ENCODE measurements at regions not wholly inside any gene's neighbourhood (a gene's known extent, or its start where the extent isn't known, plus 50 kb on each side); places are given as distances from the start of the nearest gene placed in this dataset.

DNA sequence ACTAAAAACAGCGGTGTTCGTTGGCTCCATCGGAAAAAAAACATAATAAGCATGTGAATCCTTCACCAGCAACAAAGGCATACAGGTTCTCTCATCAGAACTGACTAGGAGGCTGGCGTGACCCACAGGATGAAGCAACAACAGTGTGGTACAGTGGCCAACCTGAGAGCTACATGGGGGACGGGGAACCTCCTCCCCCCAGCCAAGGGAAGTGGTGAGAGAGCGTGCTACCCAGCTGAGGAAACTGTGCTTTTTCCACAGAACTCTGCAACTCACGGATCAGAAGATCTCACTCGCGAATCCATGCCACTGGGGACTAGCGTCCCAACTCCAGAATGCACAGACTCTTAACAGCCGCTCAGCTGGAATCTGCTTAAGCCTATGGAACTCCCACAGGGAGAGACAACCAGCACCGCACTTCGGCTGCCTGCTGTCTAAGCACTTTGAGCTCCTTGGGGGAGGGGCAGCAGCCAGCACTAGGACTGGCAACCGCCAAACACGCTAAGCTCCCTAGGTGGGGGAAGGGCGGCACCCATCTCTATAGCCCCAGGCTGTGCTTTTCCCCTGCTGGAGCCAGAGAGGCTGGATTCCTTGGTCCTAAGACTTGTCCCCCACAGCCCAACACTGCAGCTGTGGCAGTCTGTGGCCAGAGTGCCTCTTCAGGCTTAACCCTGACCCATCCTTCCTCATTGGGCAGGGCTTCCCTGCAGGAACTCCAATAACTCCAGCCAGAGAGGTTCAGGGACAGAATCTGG, 538.3 kb upstream of the BTBD3 start:
- POLR2A ChIA-PET (ENCODE audit: unreplicated experiment), result no interaction called here
- Histone ChIP-seq H4K5ac (ENCODE audit: low read depth, low read length) (no peak overlapping the region), H3K79me1 (ENCODE audit: low read depth in 1 of 2, low read length in 2 of 2) (no peaks in the 10 kb centered on the region), H3K36me3 (ENCODE audit: control insufficient read depth, insufficient read depth, low read length) (no peaks in the 10 kb centered on the region), H2BK20ac (ENCODE audit: low read depth, low read length) (no peak overlapping the region), H4K20me1 (ENCODE audit: insufficient read depth, low read length) (no peaks in the 10 kb centered on the region), H2AK5ac (ENCODE audit: low read depth, low read length) (peak overlapping the region; percentile 1; the same call in 1 of the 2 replicates), H3K9me1 (ENCODE audit: insufficient read depth, low read length) (0 out of 2 replicates have a peak, but pooled peaks cover 4% of the 10 kb centered on the region), H3K4me3 (ENCODE audit: insufficient read depth, low read depth, low read length) (no peak overlapping the region), H3K9me3 (ENCODE audit: control insufficient read depth, insufficient read depth, low read length) (no peaks in the 10 kb centered on the region; the same call in 1 of the 2 replicates), H2BK15ac (ENCODE audit: low read depth, low read length) (no peak overlapping the region; the same call in 2 of the 3 replicates), H2AFZ (replicated peaks; ENCODE audit: low read length, poor library complexity) (no peak overlapping the region), H3K18ac (ENCODE audit: low read depth, low read length) (peak overlapping the region; percentile 44), H3K23ac (ENCODE audit: low read depth, low read length) (no peak overlapping the region), H4K8ac (ENCODE audit: low read depth in 2 of 2, low read length in 2 of 2) (no peak overlapping the region), H2BK5ac (ENCODE audit: low read depth, low read length, poor library complexity, severe bottlenecking) (no peak overlapping the region), H3K4me2 (ENCODE audit: low read depth, low read length) (no peak overlapping the region), H3K4me1 (ENCODE audit: control insufficient read depth, insufficient read depth, low read length) (peaks cover 13% of the 10 kb centered on the region), H3K27me3 (ENCODE audit: control insufficient read depth, insufficient read depth, low read length) (no peaks in the 10 kb centered on the region), H3K9ac (ENCODE audit: low read depth, low read length) (no peak overlapping the region), H2BK120ac (ENCODE audit: low read depth, low read length) (no peak overlapping the region), H3K56ac (ENCODE audit: extremely low read depth, insufficient read depth, low read length) (no peak overlapping the region), H4K91ac (ENCODE audit: insufficient read depth, low read depth, low read length) (no peak overlapping the region; the same call in 1 of the 2 replicates), H3K4ac (ENCODE audit: low read depth, low read length) (no peak overlapping the region), H2AK9ac (replicated peaks; ENCODE audit: low read depth, low read length, poor library complexity) (no peak overlapping the region), H3K14ac (replicated peaks; ENCODE audit: low read depth, low read length) (no peak overlapping the region), H3K27ac (ENCODE audit: insufficient read depth, low read length) (no peak overlapping the region)
- BruUV-seq (replicated peaks), result no TSS peak
- dilution Hi-C loops (cut with HindIII; ENCODE audit: low sequenced_read_pairs, unreplicated experiment), result no loop called here
- DNase-seq (no peak), ATAC-seq (ENCODE audit: low read depth) (peak; percentile 42)
- TF ChIP-seq RFX5 (IDR thresholded peaks at IDR 0.05; ENCODE audit: low read depth, low read length), result no peak
- TF ChIP-seq CHD1 (IDR thresholded peaks at IDR 0.05; ENCODE audit: low read depth, low read length), result no peak
- in situ Hi-C loops (cut with MboI; ENCODE audit: low sequenced_read_pairs), result no loop called here
- 62% methylated on average over 4 of the region's 16 CpGs; no CpG with 5 or more reads in 1 of the 2 experiments for WGBS, 2 experiments (ENCODE audit: extremely low coverage in 2 of 2, insufficient read length in 1 of 2)
- CTCF ChIA-PET, result no interaction called here
- intact Hi-C loops (cut with micrococcal nuclease), result no loop called here
